Tibial nerve (tissue), 4 donors: ENCODE measurements at regions not wholly inside any gene's neighbourhood (a gene's known extent, or its start where the extent isn't known, plus 50 kb on each side); places are given as distances from the start of the nearest gene placed in this dataset.

ENCODE experiments used
- CTCF ChIP-seq, 5 experiments: fragments of 200-600 bp in 3 of 5; fragments of 450-650 bp in 2 of 5; sonication (generic) in 3 of 5; IDR thresholded peaks; one replicate each; pipeline ENCODE4 v1.5.1; 2016 to 2019; ENCODE audit warnings: antibody characterized with exemption in 5 of 5, mild to moderate bottlenecking in 3 of 5, moderate library complexity in 2 of 5
- EP300 ChIP-seq, 2 donors: sonication (generic); formaldehyde crosslinking; IDR thresholded peaks; one replicate each; pipeline ENCODE4 v1.6.1; 2017; ENCODE audit warnings: antibody characterized with exemption in 2 of 2, mild to moderate bottlenecking in 1 of 2
- POLR2A ChIP-seq, 2 donors: fragments of 450-650 bp; IDR thresholded peaks; one replicate each; pipeline ENCODE4 v1.6.1; 2017; ENCODE audit warnings: antibody characterized with exemption in 2 of 2, mild to moderate bottlenecking in 2 of 2, moderate library complexity in 2 of 2

GRCh38 chr12:125552295-125552694, 487.1 kb downstream of the AACS start:
- TF ChIP-seq CTCF (IDR thresholded peaks at IDR 0.05) (no peak), EP300 (IDR thresholded peaks at IDR 0.05) (no peak), POLR2A (IDR thresholded peaks at IDR 0.05) (no peak)
